OCI-LY7 (cell line): ENCODE measurements at regions not wholly inside any gene's neighbourhood (a gene's known extent, or its start where the extent isn't known, plus 50 kb on each side); places are given as distances from the start of the nearest gene placed in this dataset.
A peak's percentile ranks its signal among the peaks of the same experiment; 100 is the strongest.

Experiments
- BruUV-seq: library from RNA; stranded (reverse); fragments of 400-500 nt; replicated peaks from 2 replicates; lab custom pipeline; 2021; lab: Mats Ljungman, UMichigan
- CTCF ChIA-PET: fragments of 300-600 bp; sonication (Branson Sonifier 250); formaldehyde crosslinking; loops from one replicate; lab custom pipeline; 2022; ENCODE audit warnings: antibody characterized with exemption; ENCODE audit not compliant: unreplicated experiment; lab: Charles Lee
- POLR2A ChIA-PET: fragments of 300-600 bp; sonication (Branson Sonifier 250); formaldehyde crosslinking; loops from one replicate; lab custom pipeline; 2022; ENCODE audit warnings: antibody characterized with exemption; lab: Charles Lee
- DNase-seq: peaks from one replicate; pipeline ENCODE4 v3.0.0-alpha.2; 2015; ENCODE audit warnings: low spot score
- H2AFZ ChIP-seq: fragments of 200-600 bp; sonication (generic), shearing (Covaris generic); 2 replicates; pipeline ENCODE4 v1.6.1; 2014; ENCODE audit warnings: mild to moderate bottlenecking, antibody characterized with exemption, low read length, moderate library complexity
- H3K27ac ChIP-seq: fragments of 200-600 bp; sonication (generic); 2 replicates; pipeline ENCODE4 v1.5.1; 2014; ENCODE audit warnings: mixed run types, low read depth, mild to moderate bottlenecking, moderate library complexity, low read length, inconsistent platforms; ENCODE audit not compliant: poor library complexity, severe bottlenecking
- H3K36me3 ChIP-seq: fragments of 200-600 bp; sonication (generic); 2 replicates; pipeline ENCODE4 v1.6.1; 2014; ENCODE audit warnings: mild to moderate bottlenecking, antibody characterized with exemption, low read length, moderate library complexity, mixed read lengths; ENCODE audit not compliant: insufficient read depth
- H3K4me1 ChIP-seq: fragments of 200-600 bp; sonication (generic); 2 replicates; pipeline ENCODE4 v1.5.1; 2014; ENCODE audit warnings: mild to moderate bottlenecking, low read length; ENCODE audit not compliant: insufficient read depth, poor library complexity, severe bottlenecking
- H3K4me2 ChIP-seq: fragments of 200-600 bp; sonication (generic); 2 replicates; pipeline ENCODE4 v1.6.1; 2014; ENCODE audit warnings: mild to moderate bottlenecking, low read length
- H3K4me3 ChIP-seq: fragments of 200-600 bp; sonication (generic); 2 replicates; pipeline ENCODE4 v1.5.1; 2014; ENCODE audit warnings: mild to moderate bottlenecking, low read depth, low read length; ENCODE audit not compliant: poor library complexity, severe bottlenecking
- H3K79me2 ChIP-seq: fragments of 200-600 bp; sonication (generic); 2 replicates; pipeline ENCODE4 v1.6.1; 2016; ENCODE audit warnings: low read depth, mild to moderate bottlenecking, low read length, moderate library complexity, mixed read lengths; ENCODE audit not compliant: insufficient read depth
- H3K9me2 ChIP-seq: fragments of 200-600 bp; sonication (generic); 2 replicates; pipeline ENCODE4 v1.6.1; 2016; ENCODE audit warnings: mild to moderate bottlenecking, low read length, mixed read lengths; ENCODE audit not compliant: insufficient read depth
- H3K9me3 ChIP-seq: fragments of 200-600 bp; sonication (generic); 2 replicates; pipeline ENCODE4 v1.6.1; 2014; ENCODE audit warnings: mild to moderate bottlenecking, mixed run types, low read length, mixed read lengths
- H4K20me1 ChIP-seq: fragments of 200-600 bp; sonication (generic); 2 replicates; pipeline ENCODE4 v1.6.1; 2014; ENCODE audit warnings: mild to moderate bottlenecking, antibody characterized with exemption, low read length, moderate library complexity, mixed read lengths; ENCODE audit not compliant: insufficient read depth
- CTCF ChIP-seq: fragments of 200-600 bp; sonication (generic); conservative IDR thresholded peaks from 2 replicates; pipeline ENCODE4 v1.5.1; 2014; ENCODE audit warnings: mild to moderate bottlenecking, antibody characterized with exemption, low read length, moderate library complexity, mixed read lengths
- EZH2phosphoT487 ChIP-seq: fragments of 200-600 bp; sonication (generic); IDR thresholded peaks from 2 replicates; pipeline ENCODE4 v1.6.1; 2018; ENCODE audit warnings: low read depth, borderline replicate concordance, mild to moderate bottlenecking, mixed run types, antibody characterized with exemption, low read length, moderate library complexity, mixed read lengths
- intact Hi-C: fragments of 100-400 bp; cut with micrococcal nuclease; formaldehyde crosslinking; loops from one replicate; pipeline ENCODE4 v1.10.0; 2022; ENCODE audit not compliant: unreplicated experiment

- BruUV-seq, result no TSS peak
- Histone ChIP-seq H3K27ac (no peak overlapping the region), H4K20me1 (no peaks in the 10 kb centered on the region), H3K4me3 (no peak overlapping the region), H3K36me3 (no peaks in the 10 kb centered on the region), H3K9me3 (no peaks in the 10 kb centered on the region), H3K4me1 (no peaks in the 10 kb centered on the region), H3K4me2 (no peak overlapping the region), H3K9me2 (no peaks in the 10 kb centered on the region), H2AFZ (no peak overlapping the region), H3K79me2 (no peaks in the 10 kb centered on the region)
- ChIA-PET POLR2A (no interaction called here), CTCF (no interaction called here)
- TF ChIP-seq EZH2phosphoT487 (no peak), CTCF (no peak)
- intact Hi-C loops, result no loop called here
- no peak for DNase-seq
Measured at GRCh38 chr17:34503528-34504195, 75.7 kb upstream of the TMEM132E start.

- intact Hi-C loops, result no loop called here
- no peaks in the 10 kb centered on the region for H3K79me2 ChIP-seq
- H3K36me3 ChIP-seq, result no peaks in the 10 kb centered on the region
- no peaks in the 10 kb centered on the region for H3K9me3 ChIP-seq
- no TSS peak for BruUV-seq
- H3K4me2 ChIP-seq, result no peak overlapping the region
- H2AFZ ChIP-seq, result no peak overlapping the region
- no peak overlapping the region for H3K4me3 ChIP-seq
- no peaks in the 10 kb centered on the region for H3K9me2 ChIP-seq
- CTCF ChIA-PET, result no interaction called here
- H4K20me1 ChIP-seq, result no peaks in the 10 kb centered on the region
- H3K4me1 ChIP-seq, result no peaks in the 10 kb centered on the region
- no peak for DNase-seq
- POLR2A ChIA-PET, result no interaction called here
- no peak overlapping the region for H3K27ac ChIP-seq
- no peak for TF ChIP-seq CTCF
- TF ChIP-seq EZH2phosphoT487, result no peak
Measured at GRCh38 chr17:34502426-34502825, 77.0 kb upstream of the TMEM132E start.

- Histone ChIP-seq H2AFZ (no peak overlapping the region), H3K79me2 (no peaks in the 10 kb centered on the region), H3K9me3 (no peaks in the 10 kb centered on the region), H3K4me1 (no peaks in the 10 kb centered on the region), H3K4me2 (no peak overlapping the region), H3K36me3 (no peaks in the 10 kb centered on the region), H3K27ac (no peak overlapping the region), H3K9me2 (no peaks in the 10 kb centered on the region), H3K4me3 (no peak overlapping the region), H4K20me1 (no peaks in the 10 kb centered on the region)
- BruUV-seq, result no TSS peak
- no peak for TF ChIP-seq CTCF
- TF ChIP-seq EZH2phosphoT487, result no peak
- intact Hi-C loops, result no loop called here
- ChIA-PET POLR2A (no interaction called here), CTCF (no interaction called here)
- peak; percentile 27 for DNase-seq
Measured at GRCh38 chr17:34499576-34499975, 79.8 kb upstream of the TMEM132E start.
